VCaP (cell line): ENCODE measurements at regions not wholly inside any gene's neighbourhood (a gene's known extent, or its start where the extent isn't known, plus 50 kb on each side); places are given as distances from the start of the nearest gene placed in this dataset.
A peak's percentile ranks its signal among the peaks of the same experiment; 100 is the strongest.

Experiments
- H3K27ac ChIP-seq: fragments of 450-650 bp; 2 replicates; pipeline ENCODE4 v1.5.1; 2017
- CTCF ChIP-seq: fragments of 450-650 bp; conservative IDR thresholded peaks from 2 replicates; pipeline ENCODE4 v1.5.1; 2017; ENCODE audit warnings: mild to moderate bottlenecking, moderate library complexity

DNA sequence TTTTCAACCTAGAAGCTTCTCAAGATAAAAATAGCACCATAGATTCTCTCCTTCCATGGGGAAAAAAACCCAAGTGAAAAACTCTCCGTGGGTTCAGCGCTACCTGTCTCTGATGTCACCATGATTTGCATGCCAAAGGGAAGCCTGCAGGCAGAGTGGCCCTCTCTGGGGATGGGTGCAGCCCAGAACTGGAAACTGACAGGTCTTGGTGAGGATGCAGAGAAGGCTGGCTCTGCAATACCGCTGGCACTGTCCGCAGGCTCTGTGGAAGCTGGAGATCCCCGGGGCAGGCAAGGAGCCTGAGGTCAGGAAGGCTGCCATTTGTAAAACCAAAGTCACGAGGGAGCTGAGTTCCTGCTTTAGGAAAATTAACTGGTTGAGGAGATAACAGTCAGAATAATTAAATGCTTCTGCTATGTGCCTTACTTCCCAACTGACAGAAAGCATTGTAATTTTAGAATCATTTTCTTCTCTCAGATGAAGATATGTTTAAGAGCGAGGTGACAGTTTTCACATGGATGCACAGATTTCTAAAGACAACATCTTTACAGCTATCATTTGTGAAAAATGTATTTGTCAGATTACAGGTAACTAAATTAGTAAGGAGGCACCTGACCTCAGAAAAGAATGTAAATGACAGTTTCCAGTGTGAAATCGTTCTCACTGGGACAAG lies 731.5 kb upstream of the FZD8 start:
- no peak overlapping the region for H3K27ac ChIP-seq
- TF ChIP-seq CTCF = no peak

DNA sequence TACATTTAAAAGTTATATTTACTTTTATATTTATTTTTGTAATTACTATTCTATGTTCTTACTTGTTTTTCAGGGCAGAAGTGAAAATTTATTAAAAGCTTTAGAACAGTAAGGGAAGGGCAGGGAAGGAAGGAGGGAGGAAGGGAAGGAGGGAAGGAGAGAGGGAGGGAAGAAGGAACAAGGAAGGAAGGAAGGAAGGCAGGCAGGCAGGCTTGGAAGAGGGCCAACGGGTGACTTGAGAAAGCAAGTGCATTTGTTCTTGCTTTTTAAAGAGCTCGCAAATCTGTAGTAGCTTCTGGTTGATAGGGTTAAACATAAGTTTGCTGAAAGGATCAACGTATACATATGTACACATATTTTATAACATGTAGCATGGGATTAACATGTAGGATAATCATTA lies 725.3 kb upstream of the FZD8 start:
- TF ChIP-seq CTCF = no peak
- H3K27ac ChIP-seq = 0 out of 2 replicates have a peak overlapping the region, but pooled peaks have one; percentile 4

- 0 out of 2 replicates have a peak overlapping the region, but pooled peaks have one; percentile 4 for H3K27ac ChIP-seq
- no peak for TF ChIP-seq CTCF
These were observed 724.7 kb upstream of the FZD8 start for GRCh38 chr10:36366843-36367242.

GRCh38 chr10:36366065-36366464 lies 724.0 kb upstream of the FZD8 start:
- no peak overlapping the region for H3K27ac ChIP-seq
- no peak for TF ChIP-seq CTCF

- peak overlapping the region; percentile 35; the same call in 1 of the 2 replicates for H3K27ac ChIP-seq
- no peak for TF ChIP-seq CTCF
These were observed 720.2 kb upstream of the FZD8 start for GRCh38 chr10:36362257-36362656.

- no peak for TF ChIP-seq CTCF
- no peak overlapping the region for H3K27ac ChIP-seq
These were observed 716.6 kb upstream of the FZD8 start for GRCh38 chr10:36358736-36359135.

GRCh38 chr10:36354633-36355032 lies 712.5 kb upstream of the FZD8 start:
- no peak overlapping the region for H3K27ac ChIP-seq
- TF ChIP-seq CTCF = no peak
